Trophoblast cell (in vitro differentiated cells and primary cell): ENCODE measurements at regions not wholly inside any gene's neighbourhood (a gene's known extent, or its start where the extent isn't known, plus 50 kb on each side); places are given as distances from the start of the nearest gene placed in this dataset.

ENCODE experiments used
- DNase-seq, 2 donors: peaks; one replicate each; pipeline ENCODE4 v3.0.0-alpha.2; 2016
- H2AFZ ChIP-seq: 2 replicates; pipeline ENCODE4 v1.6.1; 2013; ENCODE audit warnings: low read length, moderate library complexity, mild to moderate bottlenecking; ENCODE audit not compliant: insufficient read depth, poor library complexity
- H2AK5ac ChIP-seq: 2 replicates; pipeline ENCODE4 v1.6.1; 2013; ENCODE audit warnings: mild to moderate bottlenecking, low read length
- H2BK120ac ChIP-seq: 2 replicates; pipeline ENCODE4 v1.6.1; 2013; ENCODE audit warnings: low read length, mild to moderate bottlenecking, moderate library complexity; ENCODE audit not compliant: insufficient read depth, poor library complexity
- H2BK12ac ChIP-seq: 2 replicates; pipeline ENCODE4 v1.6.1; 2013; ENCODE audit warnings: mild to moderate bottlenecking, low read length, moderate library complexity
- H2BK5ac ChIP-seq: 2 replicates; pipeline ENCODE4 v1.6.1; 2013; ENCODE audit warnings: low read length, low read depth, moderate library complexity, mild to moderate bottlenecking; ENCODE audit not compliant: poor library complexity
- H3K14ac ChIP-seq: 2 replicates; pipeline ENCODE4 v1.6.1; 2013; ENCODE audit warnings: mild to moderate bottlenecking, low read length
- H3K18ac ChIP-seq: 2 replicates; pipeline ENCODE4 v1.6.1; 2013; ENCODE audit warnings: mild to moderate bottlenecking, low read length
- H3K23ac ChIP-seq: 2 replicates; pipeline ENCODE4 v1.6.1; 2013; ENCODE audit warnings: low read length
- H3K27ac ChIP-seq: 2 replicates; pipeline ENCODE4 v1.5.1; 2013; ENCODE audit warnings: low read depth, mild to moderate bottlenecking, inconsistent platforms, low read length, moderate library complexity
- H3K27me3 ChIP-seq: 2 replicates; pipeline ENCODE4 v1.6.1; 2013; ENCODE audit warnings: inconsistent platforms, mild to moderate bottlenecking, low read length, moderate library complexity; ENCODE audit not compliant: insufficient read depth
- H3K36me3 ChIP-seq, 2 experiments: 1 replicate in 1 of 2; 2 replicates in 1 of 2; pipeline ENCODE4 v1.6.1; 2013; ENCODE audit warnings: low read length in 2 of 2, mild to moderate bottlenecking in 2 of 2, moderate library complexity in 1 of 2; ENCODE audit not compliant: insufficient read depth in 2 of 2, control insufficient read depth in 1 of 2
- H3K4ac ChIP-seq: 2 replicates; pipeline ENCODE4 v1.6.1; 2013; ENCODE audit warnings: low read depth, mild to moderate bottlenecking, low read length, moderate library complexity
- H3K4me1 ChIP-seq, 2 experiments: 1 replicate in 1 of 2; 2 replicates in 1 of 2; pipeline ENCODE4 v1.6.1; 2013; ENCODE audit warnings: low read length in 2 of 2, mild to moderate bottlenecking in 2 of 2, moderate library complexity in 1 of 2; ENCODE audit not compliant: insufficient read depth in 2 of 2, control insufficient read depth in 1 of 2
- H3K4me2 ChIP-seq: 2 replicates; pipeline ENCODE4 v1.6.1; 2013; ENCODE audit warnings: inconsistent platforms, mild to moderate bottlenecking, low read length, moderate library complexity
- H3K4me3 ChIP-seq: 2 replicates; pipeline ENCODE4 v1.5.1; 2013; ENCODE audit warnings: mild to moderate bottlenecking, low read depth, low read length, inconsistent platforms
- H3K79me1 ChIP-seq: one replicate; pipeline ENCODE4 v1.6.1; 2013; ENCODE audit warnings: low read length
- H3K79me2 ChIP-seq: 2 replicates; pipeline ENCODE4 v1.6.1; 2013; ENCODE audit warnings: low read length, mild to moderate bottlenecking; ENCODE audit not compliant: control insufficient read depth, insufficient read depth, poor library complexity
- H3K9ac ChIP-seq: 2 replicates; pipeline ENCODE4 v1.6.1; 2013; ENCODE audit warnings: mild to moderate bottlenecking, low read length
- H3K9me3 ChIP-seq: 2 replicates; pipeline ENCODE4 v1.6.1; 2013; ENCODE audit warnings: low read depth, mild to moderate bottlenecking, control low read depth, inconsistent platforms, low read length; ENCODE audit not compliant: insufficient read depth
- H4K12ac ChIP-seq: 2 replicates; pipeline ENCODE4 v1.6.1; 2013; ENCODE audit warnings: low read depth, mild to moderate bottlenecking, low read length, moderate library complexity
- H4K8ac ChIP-seq: 2 replicates; pipeline ENCODE4 v1.6.1; 2013; ENCODE audit warnings: low read depth, mild to moderate bottlenecking, low read length, moderate library complexity
- H4K91ac ChIP-seq: one replicate; pipeline ENCODE4 v1.6.1; 2013; ENCODE audit warnings: low read depth, mild to moderate bottlenecking, low read length, moderate library complexity
- WGBS: extraction: QIAGEN DNeasy Blood & Tissue Kit; methylation state at CpG from one replicate; pipeline ENCODE4 v1.1.7; 2013; ENCODE audit warnings: missing lambda C conversion rate; ENCODE audit not compliant: insufficient read length, insufficient coverage; ENCODE audit errors: extremely low coverage; 5-methylcytosine and 5-hydroxymethylcytosine counted together

- Histone ChIP-seq H4K8ac (no peak overlapping the region), H2BK5ac (no peak overlapping the region), H2BK120ac (no peak overlapping the region), H4K91ac (no peak overlapping the region), H2AFZ (no peak overlapping the region), H3K23ac (no peak overlapping the region), H3K9ac (no peak overlapping the region), H3K4me2 (no peak overlapping the region), H3K79me2 (no peaks in the 10 kb centered on the region), H3K18ac (no peak overlapping the region), H3K36me3 (no peaks in the 10 kb centered on the region), H4K12ac (no peak overlapping the region), H2AK5ac (no peak overlapping the region), H3K27me3 (no peaks in the 10 kb centered on the region), H3K79me1 (no peaks in the 10 kb centered on the region), H3K4me1 (no peaks in the 10 kb centered on the region), H3K4ac (no peak overlapping the region), H3K27ac (no peak overlapping the region), H3K4me3 (no peak overlapping the region), H3K9me3 (no peaks in the 10 kb centered on the region), H2BK12ac (no peak overlapping the region), H3K14ac (no peak overlapping the region)
- DNase-seq, result peak; percentile 55 to 58
- no CpG with 5 or more reads among the region's 17 CpGs for WGBS
Observed at GRCh38 chr2:12210016-12210933, 463.8 kb downstream of the LPIN1 start.

- no peak overlapping the region for H2AK5ac ChIP-seq
- no peak overlapping the region for H3K14ac ChIP-seq
- no peak overlapping the region for H3K27ac ChIP-seq
- no peak overlapping the region for H3K4ac ChIP-seq
- no peaks in the 10 kb centered on the region for H3K9me3 ChIP-seq
- H3K4me1 ChIP-seq, result no peaks in the 10 kb centered on the region
- WGBS, result no CpG with 5 or more reads among the region's 3 CpGs
- no peak for DNase-seq
- H2BK12ac ChIP-seq, result no peak overlapping the region
- H3K79me1 ChIP-seq, result no peaks in the 10 kb centered on the region
- no peaks in the 10 kb centered on the region for H3K36me3 ChIP-seq
- H2AFZ ChIP-seq, result no peak overlapping the region
- no peak overlapping the region for H4K12ac ChIP-seq
- H3K23ac ChIP-seq, result no peak overlapping the region
- no peak overlapping the region for H4K91ac ChIP-seq
- no peak overlapping the region for H3K9ac ChIP-seq
- no peak overlapping the region for H3K18ac ChIP-seq
- no peak overlapping the region for H2BK120ac ChIP-seq
- no peak overlapping the region for H3K4me3 ChIP-seq
- no peaks in the 10 kb centered on the region for H3K27me3 ChIP-seq
- no peak overlapping the region for H2BK5ac ChIP-seq
- H3K4me2 ChIP-seq, result no peak overlapping the region
- no peak overlapping the region for H4K8ac ChIP-seq
- H3K79me2 ChIP-seq, result no peaks in the 10 kb centered on the region
Observed at GRCh38 chr2:12211326-12212175, 465.1 kb downstream of the LPIN1 start.

- Histone ChIP-seq H4K8ac (no peak overlapping the region), H3K79me2 (no peaks in the 10 kb centered on the region), H3K23ac (no peak overlapping the region), H3K18ac (no peak overlapping the region), H3K27me3 (no peaks in the 10 kb centered on the region), H3K36me3 (no peaks in the 10 kb centered on the region), H2AK5ac (no peak overlapping the region), H3K4me3 (no peak overlapping the region), H3K27ac (no peak overlapping the region), H3K14ac (no peak overlapping the region), H2AFZ (no peak overlapping the region), H2BK12ac (no peak overlapping the region), H3K9ac (no peak overlapping the region), H4K91ac (no peak overlapping the region), H3K4me1 (no peaks in the 10 kb centered on the region), H2BK120ac (no peak overlapping the region), H2BK5ac (no peak overlapping the region), H3K9me3 (no peaks in the 10 kb centered on the region), H3K4me2 (no peak overlapping the region), H3K4ac (no peak overlapping the region), H3K79me1 (no peaks in the 10 kb centered on the region), H4K12ac (no peak overlapping the region)
- no peak for DNase-seq
- no CpG with 5 or more reads among the region's 6 CpGs for WGBS
Observed at GRCh38 chr2:12212841-12213597, 466.6 kb downstream of the LPIN1 start.

GRCh38 chr2:12217175-12217574 is 470.7 kb downstream of the LPIN1 start:
- no peak for DNase-seq
- Histone ChIP-seq H3K4me1 (no peaks in the 10 kb centered on the region), H2BK12ac (no peak overlapping the region), H3K79me2 (no peaks in the 10 kb centered on the region), H3K79me1 (no peaks in the 10 kb centered on the region), H2BK120ac (no peak overlapping the region), H4K8ac (no peak overlapping the region), H4K91ac (no peak overlapping the region), H3K4ac (no peak overlapping the region), H2BK5ac (no peak overlapping the region), H3K18ac (no peak overlapping the region), H3K9ac (no peak overlapping the region), H3K27me3 (no peaks in the 10 kb centered on the region), H4K12ac (no peak overlapping the region), H3K4me2 (no peak overlapping the region), H3K4me3 (no peak overlapping the region), H3K9me3 (no peaks in the 10 kb centered on the region), H2AFZ (no peak overlapping the region), H3K27ac (no peak overlapping the region), H3K14ac (no peak overlapping the region), H3K36me3 (no peaks in the 10 kb centered on the region), H2AK5ac (no peak overlapping the region), H3K23ac (no peak overlapping the region)
- no CpG with 5 or more reads among the region's 1 CpG for WGBS
